ENCODE measurements at regions not wholly inside any gene's neighbourhood (a gene's known extent, or its start where the extent isn't known, plus 50 kb on each side); places are given as distances from the start of the nearest gene placed in this dataset.

GRCh38 chr6:119734227-119734626 is 384.7 kb upstream of the MAN1A1 start:
- H3K36me3 ChIP-seq (ENCODE audit: control insufficient read depth in 2 of 2, insufficient read depth in 1 of 2, low read length in 2 of 2), result no peaks in the 10 kb centered on the region
- TF ChIP-seq GLIS2 (tag by site-specific recombination; IDR thresholded peaks at IDR 0.05), result no peak
- no peak for TF ChIP-seq ZNF423 (tag by site-specific recombination; IDR thresholded peaks at IDR 0.05)
- TF ChIP-seq ZBTB11 (tag by site-specific recombination; conservative IDR thresholded peaks at IDR 0.05; ENCODE audit: low read depth), result no peak
- TF ChIP-seq KLF16 (tag by site-specific recombination; IDR thresholded peaks at IDR 0.05), result no peak
- TF ChIP-seq ZNF48 (tag by site-specific recombination; IDR thresholded peaks at IDR 0.05), result no peak
- no peak for TF ChIP-seq ZNF514 (tag by site-specific recombination; IDR thresholded peaks at IDR 0.05)
- no peak for TF ChIP-seq ZNF660 (tag by site-specific recombination; IDR thresholded peaks at IDR 0.05)
- POLR2A ChIA-PET, result no interaction called here
- H3K9me3 ChIP-seq (ENCODE audit: control insufficient read depth, insufficient read depth, low read depth, low read length), result no peaks in the 10 kb centered on the region
- no peak overlapping the region for H3K4me3 ChIP-seq (ENCODE audit: low read depth, low read length)
- H3K27ac ChIP-seq (ENCODE audit: extremely low read depth, low read depth, low read length), result no peak overlapping the region
- CTCF ChIA-PET, result interaction anchor here (0.5 to 1.1 kb wide), 4 partner anchors 8 to 1586 kb away, joined by 3 to 10 read pairs (median 4); no protein-coding TSS in a partner anchor
- no peaks in the 10 kb centered on the region for H3K4me1 ChIP-seq (ENCODE audit: control insufficient read depth, insufficient read depth, low read length)

- no peaks in the 10 kb centered on the region for H3K9me3 ChIP-seq (ENCODE audit: control insufficient read depth, insufficient read depth, low read depth, low read length)
- no peak overlapping the region for H3K27ac ChIP-seq (ENCODE audit: extremely low read depth, low read depth, low read length)
- CTCF ChIA-PET, result interaction anchor here (0.7 to 1.4 kb wide), 4 partner anchors 10 to 1110 kb away, joined by 3 to 6 read pairs (median 3); no protein-coding TSS in a partner anchor
- no peaks in the 10 kb centered on the region for H3K36me3 ChIP-seq (ENCODE audit: control insufficient read depth in 2 of 2, insufficient read depth in 1 of 2, low read length in 2 of 2)
- TF ChIP-seq KLF7 (tag by site-specific recombination; IDR thresholded peaks at IDR 0.05; ENCODE audit: borderline replicate concordance), result no peak
- TF ChIP-seq ZBTB48 (tag by site-specific recombination; IDR thresholded peaks at IDR 0.05), result no peak
- TF ChIP-seq ZNF473 (tag by site-specific recombination; IDR thresholded peaks at IDR 0.05), result no peak
- TF ChIP-seq ZSCAN30 (tag by site-specific recombination; IDR thresholded peaks at IDR 0.05), result no peak
- no peak for TF ChIP-seq MYNN (tag by site-specific recombination; IDR thresholded peaks at IDR 0.05; ENCODE audit: borderline replicate concordance)
- TF ChIP-seq ZNF23 (tag by site-specific recombination; IDR thresholded peaks at IDR 0.05; ENCODE audit: borderline replicate concordance), result no peak
- TF ChIP-seq ZNF664 (tag by site-specific recombination; IDR thresholded peaks at IDR 0.05), result no peak
- no peak for TF ChIP-seq ZNF398 (tag by site-specific recombination; IDR thresholded peaks at IDR 0.05)
- no peak for TF ChIP-seq ZNF362 (tag by site-specific recombination; IDR thresholded peaks at IDR 0.05)
- TF ChIP-seq PATZ1 (tag by site-specific recombination; IDR thresholded peaks at IDR 0.05), result no peak
- no peak for TF ChIP-seq ZNF513 (tag by site-specific recombination; IDR thresholded peaks at IDR 0.05)
- no peak for TF ChIP-seq BCL6B (tag by site-specific recombination; IDR thresholded peaks at IDR 0.05)
- H3K4me1 ChIP-seq (ENCODE audit: control insufficient read depth, insufficient read depth, low read length), result no peaks in the 10 kb centered on the region
- no peak overlapping the region for H3K4me3 ChIP-seq (ENCODE audit: low read depth, low read length)
- POLR2A ChIA-PET, result no interaction called here
These were observed 379.4 kb upstream of the MAN1A1 start for GRCh38 chr6:119728935-119729334.

Data from HEK293 (cell line).